Common myeloid progenitor, CD34-positive (primary cell): ENCODE measurements at regions not wholly inside any gene's neighbourhood (a gene's known extent, or its start where the extent isn't known, plus 50 kb on each side); places are given as distances from the start of the nearest gene placed in this dataset.

Source experiments
- CTCF ChIA-PET: fragments of 350-600 bp; sonication (Branson Sonifier 250); formaldehyde crosslinking; loops from one replicate; lab custom pipeline; 2021; ENCODE audit warnings: antibody characterized with exemption; lab: Charles Lee
- POLR2A ChIA-PET: fragments of 350-600 bp; sonication (Branson Sonifier 250); formaldehyde crosslinking; loops from one replicate; lab custom pipeline; 2021; ENCODE audit warnings: antibody characterized with exemption; lab: Charles Lee
- DNase-seq, 3 donors: peaks; one replicate each; pipeline versions ENCODE4 v3.0.0 to v3.0.0-alpha.2; 2013
- H3K27ac ChIP-seq, 2 experiments: 1 replicate in 1 of 2; 2 replicates in 1 of 2; pipeline ENCODE4 v1.7.0; 2013; ENCODE audit warnings: inconsistent platforms in 2 of 2, low read length in 2 of 2, mild to moderate bottlenecking in 2 of 2, low read depth in 1 of 2, moderate library complexity in 1 of 2; ENCODE audit not compliant: severe bottlenecking in 2 of 2, insufficient read depth in 1 of 2, poor library complexity in 1 of 2
- H3K27me3 ChIP-seq, 5 experiments: replicated peaks in 2 of 5; 1 replicate in 3 of 5; 2 replicates in 2 of 5; pipeline versions ENCODE4 v1.6.1 to v1.7.0; 2013; ENCODE audit warnings: low read length in 4 of 5, mild to moderate bottlenecking in 2 of 5, moderate library complexity in 2 of 5, inconsistent platforms in 1 of 5; ENCODE audit not compliant: insufficient read depth in 5 of 5, control insufficient read depth in 4 of 5
- H3K36me3 ChIP-seq, 4 experiments: 1 replicate in 2 of 4; 2 replicates in 2 of 4; pipeline versions ENCODE4 v1.6.1 to v1.7.0; 2013; ENCODE audit warnings: low read length in 3 of 4, control low read depth in 1 of 4, mild to moderate bottlenecking in 1 of 4; ENCODE audit not compliant: control insufficient read depth in 4 of 4, insufficient read depth in 4 of 4
- H3K4me1 ChIP-seq, 4 experiments: 1 replicate in 3 of 4; 2 replicates in 1 of 4; pipeline versions ENCODE4 v1.6.1 to v1.7.1; 2013; ENCODE audit warnings: low read length in 3 of 4, mild to moderate bottlenecking in 3 of 4, control low read depth in 1 of 4, inconsistent platforms in 1 of 4, moderate library complexity in 1 of 4; ENCODE audit not compliant: control insufficient read depth in 4 of 4, insufficient read depth in 4 of 4; ENCODE audit errors: control extremely low read depth in 1 of 4
- H3K4me3 ChIP-seq, 7 experiments: 1 replicate in 4 of 7; 2 replicates in 3 of 7; pipeline versions ENCODE4 v1.5.1 to v1.7.0; 2013; ENCODE audit warnings: mild to moderate bottlenecking in 7 of 7, low read length in 6 of 7, moderate library complexity in 6 of 7, inconsistent platforms in 2 of 7, low read depth in 2 of 7, control low read depth in 1 of 7; ENCODE audit not compliant: insufficient read depth in 4 of 7, control insufficient read depth in 1 of 7; ENCODE audit errors: extremely low read depth in 1 of 7
- H3K9me3 ChIP-seq, 5 experiments: 1 replicate in 4 of 5; 2 replicates in 1 of 5; pipeline versions ENCODE4 v1.6.1 to v1.7.1; 2013; ENCODE audit warnings: low read length in 4 of 5, mild to moderate bottlenecking in 2 of 5, inconsistent platforms in 1 of 5, low read depth in 1 of 5, moderate library complexity in 1 of 5; ENCODE audit not compliant: control insufficient read depth in 4 of 5, insufficient read depth in 2 of 5; ENCODE audit errors: control extremely low read depth in 1 of 5
- WGBS: methylation state at CpG from one replicate; pipeline ENCODE4 v1.1.5; 2013; ENCODE audit not compliant: insufficient coverage; 5-methylcytosine and 5-hydroxymethylcytosine counted together

- no peaks in the 10 kb centered on the region for H3K9me3 ChIP-seq
- no peaks in the 10 kb centered on the region for H3K4me1 ChIP-seq
- no peak for DNase-seq
- CTCF ChIA-PET = interaction anchor here (0.6 to 1.6 kb wide), 4 partner anchors 10 to 1517 kb away, joined by 3 to 6 read pairs (median 3); no protein-coding TSS in a partner anchor
- no peak overlapping the region for H3K4me3 ChIP-seq
- H3K27ac ChIP-seq = no peak overlapping the region
- no peaks in the 10 kb centered on the region for H3K36me3 ChIP-seq
- POLR2A ChIA-PET = no interaction called here
- WGBS = no CpG with 5 or more reads among the region's 1 CpG
- H3K27me3 ChIP-seq = peaks cover 0 to 58% (median 14%) of the 10 kb centered on the region in 5 experiments
These were observed 115.1 kb downstream of the SLC30A10 start for GRCh38 chr1:219813294-219813693.

- Histone ChIP-seq H3K27me3 (peaks cover 0 to 58% (median 14%) of the 10 kb centered on the region in 5 experiments), H3K27ac (no peak overlapping the region), H3K4me1 (no peaks in the 10 kb centered on the region), H3K4me3 (no peak overlapping the region), H3K9me3 (no peaks in the 10 kb centered on the region), H3K36me3 (no peaks in the 10 kb centered on the region)
- CTCF ChIA-PET = interaction anchor here (0.6 to 1.8 kb wide), 6 partner anchors 11 to 1516 kb away, joined by 3 to 6 read pairs (median 3); no protein-coding TSS in a partner anchor
- DNase-seq = peak; percentile 40 to 69 (median 67)
- WGBS = 33% methylated on average over 2 of the region's 4 CpGs
- POLR2A ChIA-PET = no interaction called here
These were observed 115.7 kb downstream of the SLC30A10 start for GRCh38 chr1:219812491-219813203.

GRCh38 chr1:219812086-219812485 lies 116.3 kb downstream of the SLC30A10 start:
- CTCF ChIA-PET = interaction anchor here (0.8 to 1.8 kb wide), 6 partner anchors 11 to 1510 kb away, joined by 3 to 6 read pairs (median 3); no protein-coding TSS in a partner anchor
- WGBS = 50% methylated on average over 2 of the region's 4 CpGs

GRCh38 chr1:219810451-219810850 lies 117.9 kb downstream of the SLC30A10 start:
- Histone ChIP-seq H3K27ac (no peak overlapping the region), H3K36me3 (no peaks in the 10 kb centered on the region), H3K4me1 (no peaks in the 10 kb centered on the region), H3K4me3 (no peak overlapping the region), H3K9me3 (no peaks in the 10 kb centered on the region), H3K27me3 (peaks cover 0 to 46% (median 18%) of the 10 kb centered on the region in 5 experiments)
- DNase-seq = no peak
- 85% methylated on average over 3 of the region's 5 CpGs for WGBS
- ChIA-PET POLR2A (no interaction called here), CTCF (no interaction called here)

More at GRCh38 chr1:219812086-219812485, 116.3 kb downstream of the SLC30A10 start:
- Histone ChIP-seq H3K4me3 (no peak overlapping the region), H3K4me1 (no peaks in the 10 kb centered on the region), H3K27me3 (peaks cover 0 to 56% (median 14%) of the 10 kb centered on the region in 5 experiments), H3K27ac (no peak overlapping the region), H3K36me3 (no peaks in the 10 kb centered on the region), H3K9me3 (no peaks in the 10 kb centered on the region)
- POLR2A ChIA-PET = no interaction called here
- no peak for DNase-seq

GRCh38 chr1:219808790-219809189 lies 119.6 kb downstream of the SLC30A10 start:
- H3K36me3 ChIP-seq = no peaks in the 10 kb centered on the region
- H3K9me3 ChIP-seq = no peaks in the 10 kb centered on the region
- H3K4me1 ChIP-seq = no peaks in the 10 kb centered on the region
- no peak overlapping the region for H3K4me3 ChIP-seq
- POLR2A ChIA-PET = no interaction called here
- no peak for DNase-seq
- CTCF ChIA-PET = interaction anchor here (0.6 to 1.1 kb wide), 2 partner anchors 246 to 1474 kb away, joined by 3 read pairs; no protein-coding TSS in a partner anchor
- 90% methylated on average over 6 of the region's 7 CpGs for WGBS
- H3K27me3 ChIP-seq = peaks cover 0 to 37% (median 16%) of the 10 kb centered on the region in 5 experiments
- H3K27ac ChIP-seq = no peak overlapping the region

GRCh38 chr1:219806642-219807041 lies 121.7 kb downstream of the SLC30A10 start:
- Histone ChIP-seq H3K4me1 (no peaks in the 10 kb centered on the region), H3K9me3 (no peaks in the 10 kb centered on the region), H3K27me3 (peaks cover 0 to 27% (median 18%) of the 10 kb centered on the region in 5 experiments), H3K4me3 (no peak overlapping the region), H3K36me3 (no peaks in the 10 kb centered on the region), H3K27ac (no peak overlapping the region)
- ChIA-PET CTCF (no interaction called here), POLR2A (no interaction called here)
- WGBS = 87% methylated on average over 2 of the region's 2 CpGs
- DNase-seq = no peak

- peaks cover 0 to 24% (median 16%) of the 10 kb centered on the region in 5 experiments for H3K27me3 ChIP-seq
- H3K9me3 ChIP-seq = no peaks in the 10 kb centered on the region
- CTCF ChIA-PET = no interaction called here
- no peak for DNase-seq
- POLR2A ChIA-PET = no interaction called here
- no peak overlapping the region for H3K4me3 ChIP-seq
- H3K27ac ChIP-seq = no peak overlapping the region
- no peaks in the 10 kb centered on the region for H3K4me1 ChIP-seq
- H3K36me3 ChIP-seq = no peaks in the 10 kb centered on the region
- no CpG with 5 or more reads among the region's 4 CpGs for WGBS
These were observed 122.3 kb downstream of the SLC30A10 start for GRCh38 chr1:219806020-219806419.
